GM18499 (cell line): ENCODE measurements at regions not wholly inside any gene's neighbourhood (a gene's known extent, or its start where the extent isn't known, plus 50 kb on each side); places are given as distances from the start of the nearest gene placed in this dataset.

Source experiments
- ATAC-seq: cut with Tn5 transposase; IDR thresholded peaks from one replicate; pipeline ENCODE4 v1.9.1; 2021; ENCODE audit warnings: moderate number of reproducible peaks; ENCODE audit not compliant: insufficient read depth, unreplicated experiment

DNA sequence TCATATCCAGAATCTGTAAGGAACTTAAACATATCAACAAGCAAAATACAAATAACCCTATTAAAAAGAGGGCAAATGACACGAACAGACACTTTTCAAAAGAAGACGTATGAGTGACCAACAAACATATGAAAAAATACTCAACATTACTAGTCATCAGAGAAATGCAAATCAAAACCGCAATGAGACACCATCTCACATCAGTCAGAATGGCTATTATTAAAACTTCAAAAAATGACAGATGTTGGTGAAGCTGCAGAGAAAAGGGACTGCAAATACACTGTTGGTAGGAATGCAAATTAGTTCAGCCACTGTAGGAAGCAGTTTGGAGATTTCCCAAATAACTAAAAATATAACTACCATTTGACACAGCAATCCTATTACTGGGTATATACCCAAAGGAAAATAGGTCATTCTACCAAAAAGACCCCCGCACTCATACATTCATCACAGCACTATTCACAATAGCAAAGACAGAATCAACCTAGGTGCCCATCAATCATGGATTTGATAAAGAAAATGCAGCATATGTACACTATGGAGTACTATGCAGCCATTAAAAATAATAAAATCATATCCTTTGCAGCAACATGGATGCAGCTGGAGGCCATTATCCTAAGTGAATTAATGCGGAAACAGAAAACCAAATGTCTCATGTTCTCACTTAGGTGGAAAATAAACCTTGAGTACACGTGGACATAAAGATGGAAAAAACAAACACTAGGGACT lies 230.1 kb upstream of the RAB4A start:
- ATAC-seq: no peak

DNA sequence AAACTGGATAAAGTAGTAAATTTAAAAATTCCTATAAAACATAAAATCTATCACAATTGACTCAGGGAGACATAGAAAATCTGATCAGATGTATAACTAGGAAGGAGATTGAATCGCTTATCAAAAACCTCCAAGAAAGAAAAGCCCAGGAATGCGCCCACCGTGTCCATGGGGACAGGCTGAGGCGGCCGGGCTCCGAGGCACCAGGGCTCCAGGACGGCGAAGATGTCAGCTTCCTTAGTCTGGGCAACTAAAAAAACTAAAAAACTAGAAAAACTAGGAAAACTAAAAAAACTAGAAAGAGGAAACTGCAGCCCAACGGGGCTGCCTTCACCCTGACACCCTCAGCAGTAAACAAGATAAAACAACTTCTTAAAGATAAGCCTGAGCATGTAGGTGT lies 229.0 kb upstream of the RAB4A start:
- ATAC-seq: no peak

DNA sequence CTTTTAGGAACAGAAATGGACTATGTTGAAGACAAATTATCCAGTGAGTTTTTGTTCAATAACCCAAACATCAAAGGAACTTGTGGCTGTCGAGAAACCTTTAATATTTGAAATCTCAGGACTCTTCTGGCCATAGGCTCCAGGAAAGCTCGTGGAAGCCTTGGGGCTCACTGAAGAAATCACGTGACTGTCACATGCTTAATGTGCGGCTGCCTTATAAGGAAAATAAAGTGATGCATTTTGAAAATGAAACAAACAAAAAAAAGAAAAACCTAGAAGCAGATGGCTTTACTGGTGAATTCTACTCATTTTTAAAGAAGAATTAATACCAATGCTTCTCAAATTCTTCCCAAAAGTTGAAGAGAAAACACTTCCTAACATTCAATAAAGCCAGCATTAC lies 228.4 kb upstream of the RAB4A start:
- ATAC-seq: no peak

DNA sequence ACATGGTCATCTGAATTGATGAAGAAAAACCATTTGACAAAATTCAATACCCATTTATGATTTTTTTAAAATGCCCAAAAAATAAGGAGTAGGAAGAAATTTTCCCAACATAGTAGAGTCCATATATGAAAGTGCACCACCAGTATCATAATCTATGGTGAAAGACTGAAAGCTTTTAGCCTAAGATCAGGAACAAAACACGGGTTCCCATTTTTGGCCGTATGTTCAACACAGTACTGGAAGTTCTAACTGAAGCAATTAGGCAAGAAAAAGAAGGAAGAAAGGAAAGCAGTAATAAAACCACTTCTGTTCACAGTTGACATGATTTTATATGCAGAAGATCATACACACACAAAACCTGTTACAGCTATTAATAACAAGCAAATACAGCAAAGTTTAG lies 227.8 kb upstream of the RAB4A start:
- no peak for ATAC-seq

DNA sequence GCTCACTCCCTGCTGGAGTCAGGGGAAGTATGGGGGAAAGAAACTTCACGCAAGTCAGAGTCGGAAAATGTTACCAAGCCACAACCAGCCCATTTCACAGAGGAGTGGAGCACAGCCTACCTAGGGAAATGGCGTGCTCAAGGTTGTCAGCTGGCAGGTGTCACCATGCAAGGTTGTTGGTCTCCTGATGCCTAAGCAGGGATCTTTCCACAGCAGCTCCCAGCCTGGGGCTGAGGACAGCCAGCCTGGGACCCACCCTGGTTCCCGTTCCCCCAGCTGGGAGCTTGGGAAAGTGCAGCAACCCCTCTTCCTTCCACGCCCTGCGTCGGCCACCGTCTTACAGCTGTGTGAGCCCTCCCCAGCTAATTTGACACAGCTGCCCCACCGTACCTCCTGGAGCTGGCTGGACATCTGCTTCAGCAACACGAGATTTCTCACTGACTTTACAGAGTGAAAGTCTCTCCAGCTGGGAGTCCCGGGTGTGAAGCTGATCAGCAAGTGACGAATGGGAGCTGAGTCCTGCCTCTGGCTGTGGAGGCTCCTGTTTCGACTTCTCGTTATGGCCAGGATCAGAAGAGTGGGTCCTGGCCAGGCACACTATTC lies 224.6 kb upstream of the RAB4A start:
- ATAC-seq: no peak

DNA sequence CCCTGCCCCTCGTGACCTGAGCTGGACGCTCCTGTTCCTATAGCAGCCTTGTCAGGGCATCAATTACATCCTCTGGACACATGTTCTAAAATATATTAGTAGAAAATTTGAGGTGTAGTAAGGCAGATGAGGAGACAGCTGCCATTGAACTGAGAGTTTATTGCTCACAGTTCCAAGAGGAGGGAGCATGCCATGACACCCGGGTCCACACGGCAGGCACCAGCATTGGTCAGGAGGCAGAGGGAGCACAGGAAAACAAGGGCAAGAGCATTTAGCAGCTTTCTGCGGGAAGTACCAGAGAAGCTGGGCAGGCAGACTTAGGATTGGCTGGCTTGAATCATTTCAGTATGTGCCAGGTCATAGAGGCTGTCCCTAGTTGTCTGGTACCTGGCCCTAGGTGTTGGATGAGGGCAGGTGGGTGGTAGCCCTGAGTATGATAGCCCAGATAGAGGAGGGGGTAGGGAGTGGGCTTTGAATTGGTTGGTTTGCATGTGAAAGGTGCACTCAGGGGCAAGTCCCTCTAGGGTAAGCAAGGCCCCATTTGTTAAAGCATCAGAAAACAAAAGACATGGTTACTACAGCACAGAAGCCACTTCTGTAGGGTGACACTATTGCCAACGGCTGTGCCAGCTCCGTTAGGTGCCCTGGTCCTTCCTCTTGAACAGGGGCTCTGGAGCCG lies 223.6 kb upstream of the RAB4A start:
- ATAC-seq: no peak

DNA sequence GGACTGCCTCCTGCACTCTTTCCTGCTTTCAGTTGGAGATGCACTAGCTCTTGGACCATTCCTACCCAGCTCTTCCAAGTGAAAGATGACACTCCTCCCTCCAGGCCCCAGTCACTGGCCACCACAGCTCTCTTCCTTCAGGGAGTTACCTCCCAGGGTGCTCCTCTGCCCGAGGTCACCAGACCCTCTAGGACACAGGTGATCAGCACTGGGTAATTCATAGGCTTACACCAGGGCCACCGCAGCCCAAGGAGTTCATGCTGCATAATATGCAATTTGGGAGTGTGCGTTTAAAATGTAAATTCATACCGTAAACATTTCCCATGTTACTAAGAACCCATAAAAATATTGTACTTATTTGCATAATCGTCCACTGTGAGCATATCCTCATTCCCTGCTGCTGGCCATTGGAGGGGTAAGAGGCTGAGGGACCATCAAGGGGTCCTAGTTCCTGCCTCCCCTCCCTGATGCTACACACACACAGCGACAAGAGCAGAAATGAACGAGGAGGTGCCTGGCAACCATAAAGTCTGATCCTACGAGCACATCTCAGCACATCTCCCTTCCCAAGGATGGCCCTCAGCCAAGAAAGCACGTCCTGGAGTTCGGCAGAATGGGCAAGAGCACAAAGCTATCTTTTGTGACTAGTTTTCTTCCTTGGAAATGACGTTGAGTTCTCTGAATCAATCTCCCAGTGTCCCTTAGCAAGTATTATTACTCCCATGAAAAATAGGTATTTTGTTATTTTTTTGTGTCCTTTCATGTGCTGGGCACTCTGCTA lies 222.9 kb upstream of the RAB4A start:
- ATAC-seq: no peak

DNA sequence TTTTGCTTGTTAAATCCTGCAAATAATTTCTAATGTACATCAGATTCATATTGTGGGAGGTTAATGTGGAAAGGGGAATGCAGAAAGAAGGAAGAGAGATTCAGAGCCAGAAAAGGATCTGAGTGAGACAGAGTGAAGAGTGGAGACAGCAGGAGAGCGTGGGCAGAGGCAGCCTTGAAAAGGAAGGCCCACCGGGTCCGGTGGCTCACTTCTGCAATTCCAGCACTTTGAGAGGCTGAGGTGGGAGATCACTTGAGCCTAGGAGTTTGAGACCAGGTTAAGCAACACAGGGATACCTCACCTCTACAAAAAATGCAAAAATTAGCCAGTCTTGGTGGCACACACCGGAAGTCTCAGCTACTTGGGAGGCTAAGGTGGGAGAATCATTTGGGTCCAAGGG lies 222.0 kb upstream of the RAB4A start:
- no peak for ATAC-seq

DNA sequence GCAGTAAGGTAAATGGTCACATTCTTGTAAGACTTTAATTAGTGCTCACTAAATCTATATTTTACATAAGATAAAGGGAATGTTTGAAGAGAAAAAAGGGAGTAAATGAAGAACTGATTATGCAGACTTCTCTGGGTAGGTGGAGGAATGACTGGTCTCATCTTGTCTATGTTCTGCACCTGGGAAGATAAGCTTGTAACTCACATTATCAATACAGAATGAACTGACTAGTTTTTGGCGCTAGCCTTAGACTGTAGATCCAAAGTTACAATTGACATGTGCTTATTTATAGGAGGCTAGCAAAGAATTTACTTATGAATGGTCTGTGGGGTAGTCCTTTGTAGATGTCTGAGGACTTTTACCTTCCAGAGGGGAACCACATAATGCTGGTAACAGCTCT lies 214.9 kb upstream of the RAB4A start:
- ATAC-seq: no peak

DNA sequence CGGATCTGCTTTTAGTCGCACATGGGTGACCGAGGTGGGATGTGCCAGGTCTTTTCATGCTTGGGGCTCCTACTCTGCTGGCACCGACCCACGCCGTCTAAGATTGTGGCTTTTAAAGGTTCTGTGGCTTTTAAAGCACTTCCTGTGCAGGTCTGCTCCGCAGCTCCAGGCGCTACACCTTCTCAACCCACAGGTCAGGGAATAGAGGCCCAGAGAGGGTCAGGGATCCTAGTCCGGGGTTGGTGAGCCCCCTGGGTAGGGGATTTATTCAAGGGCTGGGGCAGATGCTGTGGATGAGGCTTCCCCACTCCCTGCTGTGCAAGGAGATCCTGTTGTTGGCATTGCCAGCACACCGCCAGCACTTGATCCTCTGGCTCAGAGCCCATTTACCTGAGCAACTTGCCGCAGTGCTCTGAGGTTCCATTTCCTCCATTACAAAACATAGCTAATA lies 212.8 kb upstream of the RAB4A start:
- ATAC-seq: no peak

DNA sequence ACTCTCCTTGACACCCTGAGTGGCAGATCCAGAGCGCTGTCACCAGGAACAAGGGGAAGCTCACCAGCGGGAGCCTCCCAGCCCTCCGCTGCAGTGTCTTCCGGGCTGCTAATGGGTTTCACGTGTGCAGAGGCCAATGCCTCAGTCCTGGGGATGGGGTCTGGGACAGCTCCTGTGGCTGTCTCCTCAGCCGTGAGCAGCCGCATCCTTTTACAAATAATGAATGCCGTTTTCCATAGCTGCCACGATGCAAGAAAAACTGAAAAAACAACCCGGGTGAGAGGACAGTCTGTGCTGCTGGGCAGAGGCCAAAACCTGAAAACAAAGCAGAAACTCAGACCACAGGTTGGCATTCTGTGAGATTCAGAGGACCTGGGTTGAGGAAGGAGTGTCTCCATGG lies 212.2 kb upstream of the RAB4A start:
- no peak for ATAC-seq

DNA sequence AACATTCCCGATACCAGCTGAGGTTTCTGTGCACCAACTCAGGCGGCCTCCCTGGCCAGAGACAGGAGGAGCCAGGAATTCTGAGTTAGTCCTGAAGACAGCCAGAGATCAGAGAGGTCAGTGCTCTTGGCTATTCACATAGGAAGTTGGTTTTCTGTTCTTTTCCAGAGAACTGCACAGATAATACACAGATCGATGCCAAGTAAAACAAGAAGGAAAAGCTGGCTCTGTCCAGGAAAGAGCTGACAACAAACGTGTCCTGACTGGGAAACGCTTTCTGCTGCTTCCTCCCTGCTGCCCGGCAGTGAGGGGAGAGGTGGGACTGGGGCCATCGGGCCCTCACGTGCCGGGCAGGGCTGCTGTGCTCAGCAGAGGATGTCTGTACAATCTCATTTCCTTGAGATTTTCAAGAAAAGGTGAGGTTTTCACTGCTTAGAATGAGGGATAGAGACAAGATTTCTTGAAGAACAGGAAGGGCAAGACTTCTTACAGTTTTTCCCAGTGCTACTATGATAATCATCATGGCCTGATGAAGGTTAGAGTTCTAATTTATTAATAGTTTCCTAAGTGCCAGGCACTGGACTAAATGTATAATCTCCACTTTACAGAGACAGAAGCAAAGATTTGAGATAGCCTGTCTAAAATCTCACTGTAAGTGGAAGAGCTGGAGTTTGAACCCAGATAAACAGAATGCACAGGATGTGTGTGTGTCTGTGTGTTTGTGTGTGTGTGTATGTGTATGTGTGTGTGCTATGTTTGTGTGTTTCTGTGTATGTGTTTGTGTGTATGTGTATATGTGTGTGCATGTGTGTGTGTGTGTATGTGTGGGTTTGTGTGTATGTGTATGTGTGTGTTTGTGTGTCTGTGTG lies 211.0 kb upstream of the RAB4A start:
- no peak for ATAC-seq

DNA sequence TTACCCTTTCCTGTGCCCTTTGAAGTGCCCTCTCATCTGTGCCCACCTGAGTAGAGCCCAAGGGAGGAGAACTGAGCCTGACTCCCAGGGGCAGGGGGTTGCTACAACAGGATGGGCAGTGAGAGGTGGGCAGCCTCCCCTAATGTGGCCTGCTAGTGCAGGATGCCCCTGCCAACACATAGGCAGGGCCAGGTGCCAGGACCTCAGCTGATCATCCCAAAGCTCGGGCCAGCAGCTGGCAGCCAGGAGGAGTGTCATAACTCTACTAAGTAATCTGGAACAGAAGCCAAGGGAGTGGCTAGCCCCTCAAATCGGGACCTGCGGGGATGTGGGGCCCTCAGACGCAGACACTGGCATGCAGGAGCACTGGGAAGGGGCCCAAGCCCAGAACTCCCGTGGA lies 208.8 kb upstream of the RAB4A start:
- ATAC-seq: no peak

DNA sequence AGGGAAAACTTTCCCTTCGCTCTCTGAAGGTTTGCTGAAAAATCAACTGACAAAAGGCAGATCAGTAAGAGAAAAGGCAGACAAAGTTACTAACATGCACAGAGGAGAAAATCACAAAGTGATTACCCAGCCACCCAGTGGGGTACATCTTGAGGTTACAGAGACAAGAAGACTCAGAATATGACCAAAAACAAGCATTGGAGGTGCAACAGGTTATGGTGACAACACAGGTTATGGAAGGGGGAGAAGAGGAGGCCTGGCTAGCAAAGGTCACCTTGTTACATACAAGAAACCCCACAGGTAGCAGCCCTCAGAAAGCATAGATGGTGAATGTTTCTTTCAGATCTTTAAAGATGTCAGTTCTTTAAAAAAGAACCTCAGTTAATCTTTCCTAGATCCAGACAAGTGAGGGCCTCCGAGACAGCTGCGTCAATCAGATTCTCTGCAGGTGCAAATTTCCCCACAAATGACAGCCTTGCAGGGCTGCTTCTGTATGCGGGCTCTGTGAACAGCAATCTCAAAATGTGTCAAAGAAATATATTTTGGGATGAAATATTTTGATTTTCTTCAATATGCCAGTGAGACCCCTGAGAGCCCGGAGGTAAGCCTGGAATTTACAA lies 207.6 kb upstream of the RAB4A start:
- no peak for ATAC-seq

DNA sequence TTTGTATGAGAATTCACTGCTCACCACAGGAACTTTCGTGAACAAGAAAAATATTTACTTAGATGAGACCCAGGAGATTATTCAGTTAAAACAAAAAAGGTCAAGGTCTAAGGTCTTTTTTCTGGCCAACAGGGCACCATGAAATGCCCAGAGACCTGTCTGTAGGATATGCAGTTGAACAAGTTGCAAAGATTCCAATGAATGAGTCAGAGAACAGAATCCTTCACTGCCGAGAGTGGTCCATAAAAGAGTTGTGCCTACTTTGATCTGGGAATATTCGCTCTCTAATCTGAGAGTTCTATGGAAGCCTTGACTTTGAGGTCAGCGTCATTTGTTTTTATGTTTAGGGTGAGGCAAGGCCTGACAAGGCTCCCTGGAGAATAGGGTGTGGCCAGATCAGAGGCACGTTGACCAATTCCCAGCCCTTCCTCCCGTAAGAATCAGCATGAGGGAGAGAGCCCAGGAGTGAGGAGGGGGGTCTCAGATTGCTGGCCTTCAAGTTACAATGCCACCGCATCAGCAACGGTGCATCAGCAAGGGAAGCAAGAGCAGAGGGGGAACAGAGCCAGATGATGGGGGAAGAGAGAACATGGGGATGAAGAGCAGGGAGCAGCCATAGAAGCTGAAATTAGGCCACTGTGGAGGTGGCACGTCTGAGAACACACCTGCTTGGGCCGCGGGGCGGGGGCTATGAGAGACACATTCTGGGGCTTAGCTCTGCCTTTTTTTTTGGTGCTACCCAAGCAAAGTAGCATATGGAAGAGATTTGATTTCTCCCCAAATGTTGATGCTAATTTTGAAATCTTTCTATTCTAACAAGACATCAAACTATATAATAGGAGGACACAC lies 206.4 kb upstream of the RAB4A start:
- no peak for ATAC-seq

DNA sequence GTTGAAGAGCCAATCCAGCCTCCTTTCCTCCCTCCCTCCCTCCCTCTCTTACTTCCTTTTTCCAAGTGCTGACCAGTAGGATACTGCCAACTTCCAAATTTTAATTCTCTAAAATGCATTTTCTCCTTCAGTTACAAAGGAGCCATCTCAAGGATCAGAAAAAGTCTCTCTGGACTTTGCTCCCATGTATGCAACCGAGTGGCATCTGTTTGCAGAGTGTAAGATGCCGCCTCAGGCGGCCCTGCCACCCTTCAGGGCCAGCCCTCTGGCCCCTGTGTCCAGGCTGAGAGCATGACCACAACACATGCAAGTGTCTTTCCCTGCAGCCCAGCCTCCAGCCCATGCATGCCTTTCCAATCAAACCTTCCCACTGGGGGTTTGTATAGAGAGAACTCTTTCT lies 205.3 kb upstream of the RAB4A start:
- ATAC-seq: no peak

DNA sequence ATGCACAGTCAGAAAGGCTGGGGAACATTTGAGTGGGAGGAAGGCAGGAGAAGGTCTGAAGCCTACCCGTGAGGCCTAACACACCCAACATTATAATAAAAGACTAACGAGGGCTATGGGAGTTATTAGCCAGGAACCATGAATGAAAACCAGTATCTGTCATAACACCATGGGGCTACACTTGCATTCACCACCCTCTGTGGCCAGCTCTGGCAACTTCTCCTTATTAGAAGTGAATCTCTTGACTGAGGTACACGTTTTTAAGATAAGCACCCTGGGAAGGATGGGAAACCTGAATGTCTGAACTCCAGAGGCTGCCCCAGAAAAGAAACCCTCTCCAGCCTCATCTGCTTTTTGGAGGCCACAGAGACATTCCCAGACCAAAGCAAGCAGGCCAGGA lies 204.3 kb upstream of the RAB4A start:
- ATAC-seq: no peak

DNA sequence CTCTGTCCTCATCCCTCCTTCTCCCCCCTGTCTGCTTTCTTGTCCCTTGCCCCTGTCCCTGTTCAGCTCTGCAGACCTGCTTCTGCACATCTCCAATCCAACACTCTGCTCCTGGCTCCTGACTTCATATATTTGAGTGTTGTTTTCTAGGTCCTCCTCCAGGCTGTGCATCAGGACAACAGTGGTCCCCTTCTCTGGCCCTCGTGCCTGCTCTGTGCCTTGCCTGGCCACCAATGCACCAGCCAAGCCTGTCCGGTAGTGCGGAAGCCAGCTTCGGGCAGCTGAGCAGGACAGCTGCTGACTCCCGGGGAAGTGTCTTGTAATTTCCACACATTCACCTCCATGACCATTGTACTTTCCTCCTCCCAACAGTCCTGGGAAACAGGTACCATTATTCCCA lies 203.4 kb upstream of the RAB4A start:
- ATAC-seq: no peak
